ENCODE measurements at regions not wholly inside any gene's neighbourhood (a gene's known extent, or its start where the extent isn't known, plus 50 kb on each side); places are given as distances from the start of the nearest gene placed in this dataset.

GRCh38 chr16:86653285-86654006 lies 75.1 kb downstream of the FOXL1 start:
- CTCF ChIA-PET = no interaction called here
- H3K9me3 Mint-ChIP-seq = peaks cover 4% of the 10 kb centered on the region
- no peak overlapping the region for H3K27ac Mint-ChIP-seq
- H3K4me3 Mint-ChIP-seq = no peak overlapping the region
- H3K27me3 Mint-ChIP-seq = peaks cover 1% of the 10 kb centered on the region
- H3K4me1 Mint-ChIP-seq = no peaks in the 10 kb centered on the region
- no peak for DNase-seq
- H3K36me3 Mint-ChIP-seq = no peaks in the 10 kb centered on the region

- Mint-ChIP-seq H3K4me3 (no peak overlapping the region), H3K27ac (no peak overlapping the region), H3K4me1 (no peaks in the 10 kb centered on the region), H3K36me3 (no peaks in the 10 kb centered on the region), H3K9me3 (peaks cover 6% of the 10 kb centered on the region), H3K27me3 (peaks cover 8% of the 10 kb centered on the region)
- DNase-seq = no peak
- CTCF ChIA-PET = no interaction called here
Measured at GRCh38 chr16:86657972-86658371, 79.6 kb downstream of the FOXL1 start.

GRCh38 chr16:86660623-86661022 lies 82.3 kb downstream of the FOXL1 start:
- CTCF ChIA-PET = interaction anchor here (0.6 kb wide), 1 partner anchor 48 kb away, joined by 3 read pairs; no protein-coding TSS in a partner anchor
- no peak for DNase-seq
- H3K36me3 Mint-ChIP-seq = no peaks in the 10 kb centered on the region
- peaks cover 8% of the 10 kb centered on the region for H3K27me3 Mint-ChIP-seq
- no peak overlapping the region for H3K27ac Mint-ChIP-seq
- peaks cover 6% of the 10 kb centered on the region for H3K9me3 Mint-ChIP-seq
- H3K4me3 Mint-ChIP-seq = no peak overlapping the region
- H3K4me1 Mint-ChIP-seq = peaks cover 16% of the 10 kb centered on the region

GRCh38 chr16:86661706-86662105 lies 83.4 kb downstream of the FOXL1 start:
- peaks cover 8% of the 10 kb centered on the region for H3K27me3 Mint-ChIP-seq
- peaks cover 5% of the 10 kb centered on the region for H3K9me3 Mint-ChIP-seq
- DNase-seq = no peak
- peaks cover 16% of the 10 kb centered on the region for H3K4me1 Mint-ChIP-seq
- H3K27ac Mint-ChIP-seq = no peak overlapping the region
- H3K4me3 Mint-ChIP-seq = no peak overlapping the region
- no peaks in the 10 kb centered on the region for H3K36me3 Mint-ChIP-seq
- CTCF ChIA-PET = no interaction called here

- no peak overlapping the region for H3K4me3 Mint-ChIP-seq
- peaks cover 5% of the 10 kb centered on the region for H3K9me3 Mint-ChIP-seq
- no peak overlapping the region for H3K27ac Mint-ChIP-seq
- peaks cover 16% of the 10 kb centered on the region for H3K4me1 Mint-ChIP-seq
- CTCF ChIA-PET = no interaction called here
- no peaks in the 10 kb centered on the region for H3K36me3 Mint-ChIP-seq
- no peak for DNase-seq
- peaks cover 8% of the 10 kb centered on the region for H3K27me3 Mint-ChIP-seq
Measured at GRCh38 chr16:86662195-86662594, 83.8 kb downstream of the FOXL1 start.

- Mint-ChIP-seq H3K4me3 (no peak overlapping the region), H3K9me3 (peaks cover 5% of the 10 kb centered on the region), H3K27me3 (peaks cover 8% of the 10 kb centered on the region), H3K27ac (no peak overlapping the region), H3K36me3 (no peaks in the 10 kb centered on the region), H3K4me1 (peaks cover 16% of the 10 kb centered on the region)
- CTCF ChIA-PET = no interaction called here
- DNase-seq = no peak
Measured at GRCh38 chr16:86662740-86663139, 84.4 kb downstream of the FOXL1 start.

GRCh38 chr16:86663685-86664521 lies 85.6 kb downstream of the FOXL1 start:
- no peak overlapping the region for H3K4me3 Mint-ChIP-seq
- CTCF ChIA-PET = no interaction called here
- no peaks in the 10 kb centered on the region for H3K36me3 Mint-ChIP-seq
- peaks cover 4% of the 10 kb centered on the region for H3K27me3 Mint-ChIP-seq
- no peak for DNase-seq
- no peaks in the 10 kb centered on the region for H3K9me3 Mint-ChIP-seq
- peaks cover 16% of the 10 kb centered on the region for H3K4me1 Mint-ChIP-seq
- no peak overlapping the region for H3K27ac Mint-ChIP-seq

GRCh38 chr16:86664522-86665318 lies 86.4 kb downstream of the FOXL1 start:
- Mint-ChIP-seq H3K36me3 (no peaks in the 10 kb centered on the region), H3K4me3 (no peak overlapping the region), H3K9me3 (no peaks in the 10 kb centered on the region), H3K4me1 (peaks cover 16% of the 10 kb centered on the region), H3K27ac (peak overlapping the region; percentile 81), H3K27me3 (peaks cover 4% of the 10 kb centered on the region)
- DNase-seq = peak; percentile 59
- CTCF ChIA-PET = no interaction called here

GRCh38 chr16:86665319-86665675 lies 86.9 kb downstream of the FOXL1 start:
- H3K4me1 Mint-ChIP-seq = peaks cover 16% of the 10 kb centered on the region
- peaks cover 7% of the 10 kb centered on the region for H3K27me3 Mint-ChIP-seq
- H3K9me3 Mint-ChIP-seq = no peaks in the 10 kb centered on the region
- no peak overlapping the region for H3K27ac Mint-ChIP-seq
- no peaks in the 10 kb centered on the region for H3K36me3 Mint-ChIP-seq
- no peak for DNase-seq
- CTCF ChIA-PET = no interaction called here
- H3K4me3 Mint-ChIP-seq = no peak overlapping the region

GRCh38 chr16:86665929-86666328 lies 87.6 kb downstream of the FOXL1 start:
- H3K36me3 Mint-ChIP-seq = no peaks in the 10 kb centered on the region
- H3K4me3 Mint-ChIP-seq = no peak overlapping the region
- H3K27me3 Mint-ChIP-seq = peaks cover 7% of the 10 kb centered on the region
- no peaks in the 10 kb centered on the region for H3K9me3 Mint-ChIP-seq
- no peak overlapping the region for H3K27ac Mint-ChIP-seq
- DNase-seq = no peak
- CTCF ChIA-PET = no interaction called here
- H3K4me1 Mint-ChIP-seq = peaks cover 16% of the 10 kb centered on the region

GRCh38 chr16:86667035-86667434 lies 88.7 kb downstream of the FOXL1 start:
- Mint-ChIP-seq H3K27me3 (peaks cover 7% of the 10 kb centered on the region), H3K9me3 (no peaks in the 10 kb centered on the region), H3K27ac (no peak overlapping the region), H3K4me1 (peaks cover 16% of the 10 kb centered on the region), H3K36me3 (no peaks in the 10 kb centered on the region), H3K4me3 (no peak overlapping the region)
- CTCF ChIA-PET = no interaction called here
- DNase-seq = no peak

GRCh38 chr16:86668136-86668910 lies 90.0 kb downstream of the FOXL1 start:
- Mint-ChIP-seq H3K27ac (no peak overlapping the region), H3K9me3 (no peaks in the 10 kb centered on the region), H3K4me1 (peaks cover 16% of the 10 kb centered on the region), H3K36me3 (no peaks in the 10 kb centered on the region), H3K27me3 (peaks cover 3% of the 10 kb centered on the region), H3K4me3 (no peak overlapping the region)
- CTCF ChIA-PET = no interaction called here
- no peak for DNase-seq

GRCh38 chr16:86669285-86669805 lies 91.0 kb downstream of the FOXL1 start:
- no peak overlapping the region for H3K4me3 Mint-ChIP-seq
- no peaks in the 10 kb centered on the region for H3K36me3 Mint-ChIP-seq
- peaks cover 3% of the 10 kb centered on the region for H3K27me3 Mint-ChIP-seq

More at GRCh38 chr16:86669285-86669805, 91.0 kb downstream of the FOXL1 start:
- CTCF ChIA-PET = no interaction called here
- H3K27ac Mint-ChIP-seq = no peak overlapping the region
- no peaks in the 10 kb centered on the region for H3K9me3 Mint-ChIP-seq
- peaks cover 13% of the 10 kb centered on the region for H3K4me1 Mint-ChIP-seq
- no peak for DNase-seq
